Left ventricle myocardium inferior (tissue), 1 donor: ENCODE measurements at regions not wholly inside any gene's neighbourhood (a gene's known extent, or its start where the extent isn't known, plus 50 kb on each side); places are given as distances from the start of the nearest gene placed in this dataset.
"Not testable (repeated sequence)": the region's sequence is repeated elsewhere in the genome, so short reads cannot be mapped to it uniquely, and the experiment has no call there.

ENCODE experiments used
- DNase-seq: peaks from one replicate; pipeline ENCODE4 v3.0.0-alpha.2; 2020
- H3K27ac ChIP-seq: fragments of 200-600 bp; replicated peaks from 2 replicates; pipeline ENCODE4 v1.8.0; 2021
- H3K27me3 ChIP-seq: fragments of 200-600 bp; 2 replicates; pipeline ENCODE4 v1.8.0; 2021; ENCODE audit warnings: low read depth
- H3K36me3 ChIP-seq: fragments of 200-600 bp; 2 replicates; pipeline ENCODE4 v1.8.0; 2021
- H3K4me1 ChIP-seq: fragments of 200-600 bp; 2 replicates; pipeline ENCODE4 v1.8.0; 2021
- H3K4me3 ChIP-seq: fragments of 200-600 bp; 2 replicates; pipeline ENCODE4 v1.8.0; 2021; ENCODE audit warnings: mild to moderate bottlenecking, moderate library complexity
- H3K9me3 ChIP-seq: fragments of 200-600 bp; replicated peaks from 2 replicates; pipeline ENCODE4 v1.8.0; 2021
- CTCF ChIP-seq: fragments of 200-600 bp; IDR thresholded peaks from 2 replicates; pipeline ENCODE4 v1.8.0; 2021; ENCODE audit warnings: antibody characterized with exemption, mild to moderate bottlenecking, borderline replicate concordance
- intact Hi-C: fragments of 100-400 bp; cut with micrococcal nuclease; formaldehyde crosslinking; loops from one replicate; pipeline ENCODE4 v1.11.0; 2022
- donor health status: DM: no; HTN: yes; CAD: no; lungs with severe emphysema.

- H3K36me3 ChIP-seq: no peaks in the 10 kb centered on the region
- peaks cover 4% of the 10 kb centered on the region for H3K4me1 ChIP-seq
- H3K9me3 ChIP-seq: peaks cover 2% of the 10 kb centered on the region
- intact Hi-C loops: no loop called here
- H3K27me3 ChIP-seq: no peaks in the 10 kb centered on the region
- no peak overlapping the region for H3K27ac ChIP-seq
- no peak overlapping the region for H3K4me3 ChIP-seq
- DNase-seq: no peak
- no peak for TF ChIP-seq CTCF
These were observed 101.4 kb upstream of the SLC1A3 start for GRCh38 chr5:36505021-36505420.

- H3K4me3 ChIP-seq: no peak overlapping the region
- H3K4me1 ChIP-seq: peaks cover 4% of the 10 kb centered on the region
- no peaks in the 10 kb centered on the region for H3K27me3 ChIP-seq
- intact Hi-C loops: no loop called here
- H3K27ac ChIP-seq: no peak overlapping the region
- peaks cover 4% of the 10 kb centered on the region for H3K9me3 ChIP-seq
- peak; percentile 76 for DNase-seq
- H3K36me3 ChIP-seq: no peaks in the 10 kb centered on the region
- peak; percentile 85 for TF ChIP-seq CTCF
These were observed 99.0 kb upstream of the SLC1A3 start for GRCh38 chr5:36507332-36507952.

GRCh38 chr5:36508331-36508730, 98.1 kb upstream of the SLC1A3 start:
- intact Hi-C loops, H3K4me1 ChIP-seq, H3K36me3 ChIP-seq: not testable (repeated sequence)

GRCh38 chr5:36513647-36514046, 92.8 kb upstream of the SLC1A3 start:
- not testable (repeated sequence) for H3K27ac ChIP-seq

More at GRCh38 chr5:36508331-36508730, 98.1 kb upstream of the SLC1A3 start:
- H3K27ac ChIP-seq, H3K27me3 ChIP-seq, DNase-seq, H3K9me3 ChIP-seq, H3K4me3 ChIP-seq: not testable (repeated sequence)

GRCh38 chr5:36519881-36520280, 86.5 kb upstream of the SLC1A3 start:
- H3K9me3 ChIP-seq: peaks cover 11% of the 10 kb centered on the region
- no peaks in the 10 kb centered on the region for H3K27me3 ChIP-seq
- H3K4me3 ChIP-seq: no peak overlapping the region
- no peak for DNase-seq
- H3K4me1 ChIP-seq: peaks cover 27% of the 10 kb centered on the region
- no peak for TF ChIP-seq CTCF
- intact Hi-C loops: no loop called here
- no peak overlapping the region for H3K27ac ChIP-seq
- no peaks in the 10 kb centered on the region for H3K36me3 ChIP-seq

More at GRCh38 chr5:36513647-36514046, 92.8 kb upstream of the SLC1A3 start:
- DNase-seq, H3K4me1 ChIP-seq, H3K4me3 ChIP-seq, H3K36me3 ChIP-seq, H3K27me3 ChIP-seq, intact Hi-C loops: not testable (repeated sequence)
- H3K9me3 ChIP-seq: peaks cover 10% of the 10 kb centered on the region

- intact Hi-C loops: no loop called here
- Histone ChIP-seq H3K27ac (peak overlapping the region; percentile 92), H3K4me1 (peaks cover 27% of the 10 kb centered on the region), H3K27me3 (no peaks in the 10 kb centered on the region), H3K4me3 (no peak overlapping the region), H3K9me3 (peaks cover 11% of the 10 kb centered on the region), H3K36me3 (no peaks in the 10 kb centered on the region)
- TF ChIP-seq CTCF: no peak
- no peak for DNase-seq
These were observed 85.2 kb upstream of the SLC1A3 start for GRCh38 chr5:36521219-36521618.
